IMR-90 (cell line): ENCODE measurements at regions not wholly inside any gene's neighbourhood (a gene's known extent, or its start where the extent isn't known, plus 50 kb on each side); places are given as distances from the start of the nearest gene placed in this dataset.

Source experiments
- ATAC-seq: fragments of 200-7000 bp; cut with Tn5 transposase; 2 replicates; pipeline ENCODE4 v1.9.1; 2020; ENCODE audit warnings: low read depth, mild to moderate bottlenecking, moderate library complexity
- BruUV-seq: library from RNA; stranded (reverse); fragments of 400-500 nt; replicated peaks from 2 replicates; lab custom pipeline; 2021; lab: Mats Ljungman, UMichigan
- CTCF ChIA-PET: fragments of 300-600 bp; formaldehyde crosslinking; extraction: SDS; loops from one replicate; lab custom pipeline; 2021; ENCODE audit warnings: antibody characterized with exemption; lab: Yijun Ruan, JAX
- POLR2A ChIA-PET: fragments of 300-600 bp; sonication (Branson Sonifier 250); formaldehyde crosslinking; loops from one replicate; lab custom pipeline; 2022; ENCODE audit warnings: antibody characterized with exemption; ENCODE audit not compliant: unreplicated experiment; lab: Charles Lee
- DNase-seq: peaks from one replicate; pipeline ENCODE4 v3.0.0; 2013
- H2AFZ ChIP-seq: replicated peaks from 2 replicates; pipeline ENCODE3; 2013; ENCODE audit warnings: low read length, mild to moderate bottlenecking; ENCODE audit not compliant: poor library complexity
- H2AK5ac ChIP-seq: 2 replicates; pipeline ENCODE4 v1.6.1; 2013; ENCODE audit warnings: low read depth, low read length, inconsistent platforms
- H2AK9ac ChIP-seq: replicated peaks from 2 replicates; pipeline ENCODE3; 2013; ENCODE audit warnings: mild to moderate bottlenecking, low read depth, low read length, moderate library complexity; ENCODE audit not compliant: poor library complexity
- H2BK120ac ChIP-seq: 2 replicates; pipeline ENCODE4 v1.6.1; 2013; ENCODE audit warnings: low read depth, low read length, inconsistent platforms
- H2BK15ac ChIP-seq: 3 replicates; pipeline ENCODE4 v1.6.1; 2013; ENCODE audit warnings: low read depth, low read length, inconsistent platforms
- H2BK20ac ChIP-seq: 2 replicates; pipeline ENCODE4 v1.6.1; 2013; ENCODE audit warnings: low read depth, mild to moderate bottlenecking, inconsistent platforms, low read length, moderate library complexity
- H2BK5ac ChIP-seq: 2 replicates; pipeline ENCODE4 v1.6.1; 2013; ENCODE audit warnings: mild to moderate bottlenecking, low read depth, low read length, inconsistent platforms; ENCODE audit not compliant: poor library complexity, severe bottlenecking
- H3K14ac ChIP-seq: replicated peaks from 2 replicates; pipeline ENCODE4 v1.6.1; 2013; ENCODE audit warnings: low read depth, low read length, inconsistent platforms
- H3K18ac ChIP-seq: 2 replicates; pipeline ENCODE4 v1.6.1; 2013; ENCODE audit warnings: low read depth, low read length, control low read depth
- H3K23ac ChIP-seq: 2 replicates; pipeline ENCODE4 v1.6.1; 2013; ENCODE audit warnings: low read depth, low read length, inconsistent platforms
- H3K27ac ChIP-seq: 2 replicates; pipeline ENCODE4 v1.5.1; 2013; ENCODE audit warnings: mild to moderate bottlenecking, control low read depth, low read length; ENCODE audit not compliant: insufficient read depth
- H3K27me3 ChIP-seq: 2 replicates; pipeline ENCODE4 v1.6.1; 2013; ENCODE audit warnings: low read length; ENCODE audit not compliant: control insufficient read depth, insufficient read depth
- H3K36me3 ChIP-seq: 2 replicates; pipeline ENCODE4 v1.6.1; 2013; ENCODE audit warnings: low read length, mixed read lengths; ENCODE audit not compliant: control insufficient read depth, insufficient read depth
- H3K4ac ChIP-seq: 2 replicates; pipeline ENCODE4 v1.6.1; 2013; ENCODE audit warnings: low read depth, low read length, inconsistent platforms
- H3K4me1 ChIP-seq: 2 replicates; pipeline ENCODE4 v1.6.1; 2013; ENCODE audit warnings: low read length, mixed read lengths; ENCODE audit not compliant: control insufficient read depth, insufficient read depth
- H3K4me2 ChIP-seq: 2 replicates; pipeline ENCODE4 v1.6.1; 2013; ENCODE audit warnings: low read depth, mild to moderate bottlenecking, control low read depth, low read length, moderate library complexity
- H3K4me3 ChIP-seq: 2 replicates; pipeline ENCODE4 v1.5.1; 2013; ENCODE audit warnings: low read depth, mild to moderate bottlenecking, control low read depth, low read length, moderate library complexity; ENCODE audit not compliant: insufficient read depth
- H3K56ac ChIP-seq: 2 replicates; pipeline ENCODE4 v1.6.1; 2013; ENCODE audit warnings: low read length, inconsistent platforms; ENCODE audit not compliant: insufficient read depth; ENCODE audit errors: extremely low read depth
- H3K79me1 ChIP-seq, 2 experiments: 2 replicates each; pipeline ENCODE4 v1.6.1; 2013; ENCODE audit warnings: low read length in 2 of 2, inconsistent platforms in 1 of 2, low read depth in 1 of 2
- H3K9ac ChIP-seq: 2 replicates; pipeline ENCODE4 v1.6.1; 2013; ENCODE audit warnings: low read depth, low read length, control low read depth
- H3K9me1 ChIP-seq: 2 replicates; pipeline ENCODE4 v1.6.1; 2013; ENCODE audit warnings: low read length, inconsistent platforms; ENCODE audit not compliant: insufficient read depth
- H3K9me3 ChIP-seq: 2 replicates; pipeline ENCODE4 v1.6.1; 2013; ENCODE audit warnings: low read length; ENCODE audit not compliant: control insufficient read depth, insufficient read depth
- H4K20me1 ChIP-seq: 2 replicates; pipeline ENCODE4 v1.6.1; 2013; ENCODE audit warnings: low read length, inconsistent platforms; ENCODE audit not compliant: insufficient read depth
- H4K5ac ChIP-seq: 2 replicates; pipeline ENCODE4 v1.6.1; 2013; ENCODE audit warnings: mild to moderate bottlenecking, low read depth, low read length, control low read depth
- H4K8ac ChIP-seq, 2 experiments: 2 replicates each; pipeline ENCODE4 v1.6.1; 2013; ENCODE audit warnings: low read depth in 2 of 2, low read length in 2 of 2, control low read depth in 1 of 2, inconsistent platforms in 1 of 2
- H4K91ac ChIP-seq: 2 replicates; pipeline ENCODE4 v1.6.1; 2013; ENCODE audit warnings: low read depth, low read length, inconsistent platforms; ENCODE audit not compliant: insufficient read depth
- BHLHE40 ChIP-seq: fragments of 150-350 bp; IDR thresholded peaks from 2 replicates; pipeline ENCODE4 v1.6.1; 2016; ENCODE audit warnings: mild to moderate bottlenecking, low read depth, low read length
- CEBPB ChIP-seq: IDR thresholded peaks from 2 replicates; pipeline ENCODE4 v1.6.1; 2012; ENCODE audit warnings: low read depth, low read length, improper control_type of control experiment
- CHD1 ChIP-seq: IDR thresholded peaks from 2 replicates; pipeline ENCODE4 v1.6.1; 2012; ENCODE audit warnings: low read depth, low read length, improper control_type of control experiment
- CTCF ChIP-seq: conservative IDR thresholded peaks from 2 replicates; pipeline ENCODE4 v1.5.1; 2012; ENCODE audit warnings: mild to moderate bottlenecking, low read depth, low read length, improper control_type of control experiment
- ELK1 ChIP-seq: fragments of 150-350 bp; IDR thresholded peaks from 2 replicates; pipeline ENCODE4 v1.6.1; 2016; ENCODE audit warnings: low read depth, mild to moderate bottlenecking, low read length, moderate library complexity, borderline replicate concordance
- FOS ChIP-seq: fragments of 150-350 bp; IDR thresholded peaks from 2 replicates; pipeline ENCODE4 v1.6.1; 2016; ENCODE audit warnings: low read depth, low read length
- MAFK ChIP-seq: IDR thresholded peaks from 2 replicates; pipeline ENCODE4 v1.6.1; 2012; ENCODE audit warnings: low read depth, low read length, improper control_type of control experiment
- MAZ ChIP-seq: IDR thresholded peaks from 2 replicates; pipeline ENCODE4 v1.6.1; 2012; ENCODE audit warnings: low read depth, mild to moderate bottlenecking, low read length, improper control_type of control experiment, moderate library complexity, borderline replicate concordance
- MXI1 ChIP-seq: IDR thresholded peaks from 2 replicates; pipeline ENCODE4 v1.6.1; 2012; ENCODE audit warnings: low read depth, mild to moderate bottlenecking, low read length, moderate library complexity, borderline replicate concordance
- NFE2L2 ChIP-seq: fragments of 150-350 bp; IDR thresholded peaks from 2 replicates; pipeline ENCODE4 v1.6.1; 2016; ENCODE audit warnings: low read depth, mild to moderate bottlenecking, low read length
- POLR2A ChIP-seq: IDR thresholded peaks from 2 replicates; pipeline ENCODE4 v1.6.1; 2012; ENCODE audit warnings: mild to moderate bottlenecking, low read depth, low read length
- RAD21 ChIP-seq: IDR thresholded peaks from 2 replicates; pipeline ENCODE4 v1.6.1; 2012; ENCODE audit warnings: low read length, improper control_type of control experiment
- RCOR1 ChIP-seq: IDR thresholded peaks from 2 replicates; pipeline ENCODE4 v1.6.1; 2012; ENCODE audit warnings: mild to moderate bottlenecking, low read length, improper control_type of control experiment; ENCODE audit not compliant: insufficient replicate concordance
- RFX5 ChIP-seq: IDR thresholded peaks from 2 replicates; pipeline ENCODE4 v1.8.0; 2012; ENCODE audit warnings: low read depth, mild to moderate bottlenecking, low read length, moderate library complexity
- SMC3 ChIP-seq: fragments of 150-350 bp; IDR thresholded peaks from 2 replicates; pipeline ENCODE4 v1.6.1; 2016; ENCODE audit warnings: low read depth, mild to moderate bottlenecking, antibody characterized with exemption, low read length, moderate library complexity
- WGBS, 2 experiments: methylation state at CpG; one replicate each; pipeline versions ENCODE4 v1.1.5 to v1.1.7; 2013; ENCODE audit warnings: missing lambda C conversion rate in 2 of 2; ENCODE audit not compliant: insufficient read length in 1 of 2; ENCODE audit errors: extremely low coverage in 2 of 2; 5-methylcytosine and 5-hydroxymethylcytosine counted together
- dilution Hi-C: fragments of 300-500 bp; cut with HindIII; formaldehyde crosslinking; loops from one replicate; pipeline ENCODE4 v1.14.3; 2018; ENCODE audit warnings: low sequenced_read_pairs; ENCODE audit not compliant: unreplicated experiment
- in situ Hi-C: fragments of 300-500 bp; cut with MboI; formaldehyde crosslinking; loops from 3 replicates; pipeline ENCODE4 v1.14.3; 2019; ENCODE audit warnings: low sequenced_read_pairs, inconsistent platforms, mixed read lengths
- intact Hi-C: fragments of 100-400 bp; cut with micrococcal nuclease; formaldehyde crosslinking; loops from 2 replicates; pipeline ENCODE4 v1.10.0; 2022
- TF ChIP-seq, protein P1 (sequence below): fragments of 150-350 bp; IDR thresholded peaks from 2 replicates; pipeline ENCODE4 v1.6.1; 2017; ENCODE audit warnings: mild to moderate bottlenecking, antibody characterized with exemption, low read length, low read depth

DNA sequence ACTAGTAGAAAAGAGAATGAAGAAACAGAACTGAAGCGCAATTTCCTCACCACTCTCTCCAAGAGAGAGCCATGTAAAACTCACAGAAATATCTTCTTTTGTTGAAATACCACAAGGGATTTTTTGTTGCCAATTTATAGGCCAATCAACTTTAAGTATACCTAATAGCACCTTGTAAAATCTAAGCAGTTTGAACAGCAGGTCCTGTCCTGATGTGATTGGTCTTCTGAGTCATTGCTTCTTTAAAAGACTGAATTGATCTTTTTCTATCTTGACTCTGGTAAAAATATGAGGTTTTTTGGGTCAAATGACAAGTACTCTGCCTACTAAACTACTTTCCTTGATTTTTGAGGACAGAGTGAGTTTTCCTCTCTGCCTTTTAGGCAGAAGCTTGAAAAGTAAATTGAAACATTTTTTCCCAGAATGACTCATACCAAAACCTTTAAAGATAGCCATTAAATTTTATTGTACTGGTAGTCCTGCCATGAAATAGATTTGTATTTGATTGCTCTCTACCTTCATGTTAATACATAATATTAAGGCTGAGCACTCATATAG is 343.9 kb upstream of the CBLB start:
- Histone ChIP-seq H3K9me1 (no peaks in the 10 kb centered on the region), H2BK120ac (no peak overlapping the region), H3K4me2 (no peak overlapping the region), H3K4ac (no peak overlapping the region), H2AK5ac (no peak overlapping the region), H3K14ac (no peak overlapping the region), H4K8ac (no peak overlapping the region), H3K56ac (no peak overlapping the region), H3K18ac (no peak overlapping the region; the same call in 1 of the 2 replicates), H3K36me3 (no peaks in the 10 kb centered on the region), H2AFZ (no peak overlapping the region), H2BK15ac (no peak overlapping the region), H2AK9ac (no peak overlapping the region), H4K20me1 (no peaks in the 10 kb centered on the region), H3K23ac (no peak overlapping the region), H3K4me1 (no peaks in the 10 kb centered on the region; the same call in 1 of the 2 replicates), H2BK20ac (no peak overlapping the region), H3K79me1 (no peaks in the 10 kb centered on the region), H3K27ac (no peak overlapping the region), H2BK5ac (no peak overlapping the region), H3K9me3 (no peaks in the 10 kb centered on the region), H4K5ac (no peak overlapping the region), H3K9ac (no peak overlapping the region), H4K91ac (no peak overlapping the region), H3K4me3 (no peak overlapping the region), H3K27me3 (no peaks in the 10 kb centered on the region)
- ChIA-PET CTCF (interaction anchor here (0.6 kb wide), 2 partner anchors 800 to 893 kb away, joined by 3 to 4 read pairs; no protein-coding TSS in a partner anchor), POLR2A (no interaction called here)
- in situ Hi-C loops (no loop called here), intact Hi-C loops (no loop called here), dilution Hi-C loops (no loop called here)
- peak; percentile 28 for DNase-seq
- TF ChIP-seq FOS = no peak
- no peak for TF ChIP-seq ELK1
- no peak for TF ChIP-seq MXI1
- TF ChIP-seq MAZ = no peak
- no peak for TF ChIP-seq BHLHE40
- TF ChIP-seq POLR2A = no peak
- TF ChIP-seq RFX5 = no peak
- TF ChIP-seq SMC3 = no peak
- TF ChIP-seq NFE2L2 = no peak
- no peak for TF ChIP-seq CEBPB
- no peak for TF ChIP-seq CHD1
- no peak for TF ChIP-seq RAD21
- TF ChIP-seq, protein P1, sequence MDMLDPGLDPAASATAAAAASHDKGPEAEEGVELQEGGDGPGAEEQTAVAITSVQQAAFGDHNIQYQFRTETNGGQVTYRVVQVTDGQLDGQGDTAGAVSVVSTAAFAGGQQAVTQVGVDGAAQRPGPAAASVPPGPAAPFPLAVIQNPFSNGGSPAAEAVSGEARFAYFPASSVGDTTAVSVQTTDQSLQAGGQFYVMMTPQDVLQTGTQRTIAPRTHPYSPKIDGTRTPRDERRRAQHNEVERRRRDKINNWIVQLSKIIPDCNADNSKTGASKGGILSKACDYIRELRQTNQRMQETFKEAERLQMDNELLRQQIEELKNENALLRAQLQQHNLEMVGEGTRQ = no peak
- no peak for TF ChIP-seq RCOR1
- TF ChIP-seq CTCF = no peak
- TF ChIP-seq MAFK = no peak
- WGBS, 2 experiments = no CpG with 5 or more reads among the region's 1 CpG
- ATAC-seq = peak; percentile 49
- no TSS peak for BruUV-seq
